Effector memory CD8-positive, alpha-beta T cell (primary cell): ENCODE measurements at regions not wholly inside any gene's neighbourhood (a gene's known extent, or its start where the extent isn't known, plus 50 kb on each side); places are given as distances from the start of the nearest gene placed in this dataset.

Experiments used
- ATAC-seq: fragments of 150-1000 bp; cut with Tn5 transposase; replicated peaks from 2 replicates; pipeline ENCODE4 v1.10.0; 2021; ENCODE audit warnings: mild to moderate bottlenecking, moderate library complexity
- DNase-seq, 3 experiments: peaks; one replicate each; pipeline ENCODE4 v3.0.0; 2021
- H3K27ac Mint-ChIP-seq, 2 donors: one replicate each; pipeline ENCODE4 v1.8.0; 2022; ENCODE audit warnings: mild to moderate bottlenecking in 2 of 2, mixed read lengths in 2 of 2, moderate library complexity in 2 of 2
- H3K27me3 Mint-ChIP-seq, 2 donors: one replicate each; pipeline ENCODE4 v1.8.0; 2022; ENCODE audit warnings: mixed read lengths in 2 of 2
- H3K36me3 Mint-ChIP-seq: one replicate; pipeline ENCODE4 v1.8.0; 2022; ENCODE audit warnings: mild to moderate bottlenecking, moderate library complexity, mixed read lengths; ENCODE audit not compliant: insufficient read depth
- H3K4me1 Mint-ChIP-seq, 2 donors: one replicate each; pipeline ENCODE4 v1.8.0; 2022; ENCODE audit warnings: low read depth in 2 of 2, mixed read lengths in 2 of 2
- H3K4me3 Mint-ChIP-seq, 2 donors: one replicate each; pipeline ENCODE4 v1.8.0; 2022; ENCODE audit warnings: mild to moderate bottlenecking in 2 of 2, mixed read lengths in 2 of 2, moderate library complexity in 2 of 2
- H3K9me3 Mint-ChIP-seq, 2 donors: one replicate each; pipeline ENCODE4 v1.8.0; 2022; ENCODE audit warnings: mixed read lengths in 2 of 2

- H3K27me3 Mint-ChIP-seq = peaks cover 0 to 21% of the 10 kb centered on the region in 2 donors
- H3K36me3 Mint-ChIP-seq = no peaks in the 10 kb centered on the region
- peak overlapping the region in 1 of 2 donors; percentile 17 for H3K27ac Mint-ChIP-seq
- H3K4me1 Mint-ChIP-seq = peaks cover 20 to 47% of the 10 kb centered on the region in 2 donors
- DNase-seq = no peak
- H3K4me3 Mint-ChIP-seq = no peak overlapping the region
- no peaks in the 10 kb centered on the region for H3K9me3 Mint-ChIP-seq
- no peak for ATAC-seq
Observed at GRCh38 chr20:5265662-5265985, 51.1 kb downstream of the PROKR2 start.

GRCh38 chr20:5264807-5265661, 51.7 kb downstream of the PROKR2 start:
- Mint-ChIP-seq H3K27ac (peak overlapping the region in 1 of 2 donors; percentile 17), H3K9me3 (no peaks in the 10 kb centered on the region), H3K4me1 (peaks cover 20 to 41% of the 10 kb centered on the region in 2 donors), H3K4me3 (no peak overlapping the region), H3K36me3 (no peaks in the 10 kb centered on the region), H3K27me3 (peaks cover 0 to 18% of the 10 kb centered on the region in 2 donors)
- DNase-seq = no peak
- ATAC-seq = no peak

DNA sequence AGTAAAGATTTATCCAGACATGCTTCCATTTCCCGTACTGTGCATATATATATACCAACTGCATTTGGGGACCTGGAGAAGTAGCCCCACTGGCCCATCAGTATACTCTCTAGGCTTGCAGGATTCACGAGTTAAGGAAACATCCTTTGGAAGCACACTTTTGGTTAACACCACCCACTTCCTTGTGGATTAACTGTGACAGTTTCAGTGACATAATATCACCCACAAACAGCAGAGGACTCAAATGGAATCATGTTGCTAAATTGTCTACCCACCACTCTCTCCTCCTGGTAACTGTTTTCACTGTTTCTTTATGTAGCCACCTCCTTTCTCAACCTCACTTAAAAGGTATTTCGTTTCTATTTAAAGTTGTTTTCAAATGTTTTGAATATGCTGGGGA, 55.0 kb downstream of the PROKR2 start:
- ATAC-seq = no peak

GRCh38 chr20:5260889-5261288, 55.9 kb downstream of the PROKR2 start:
- no peak overlapping the region for H3K27ac Mint-ChIP-seq
- H3K4me3 Mint-ChIP-seq = no peak overlapping the region

More for the DNA sequence above, 55.0 kb downstream of the PROKR2 start:
- Mint-ChIP-seq H3K4me1 (peaks cover 5 to 23% of the 10 kb centered on the region in 2 donors), H3K4me3 (no peak overlapping the region), H3K36me3 (peaks cover 3% of the 10 kb centered on the region), H3K27me3 (peaks cover 0 to 18% of the 10 kb centered on the region in 2 donors), H3K9me3 (no peaks in the 10 kb centered on the region), H3K27ac (no peak overlapping the region)
- DNase-seq = no peak

More at GRCh38 chr20:5260889-5261288, 55.9 kb downstream of the PROKR2 start:
- no peak for ATAC-seq
- Mint-ChIP-seq H3K27me3 (peaks cover 0 to 18% of the 10 kb centered on the region in 2 donors), H3K36me3 (peaks cover 3% of the 10 kb centered on the region), H3K9me3 (no peaks in the 10 kb centered on the region), H3K4me1 (peaks cover 3 to 17% of the 10 kb centered on the region in 2 donors)
- DNase-seq = no peak
